NOMO-1 treated with DMSO at 0.1 percent for 48 hours (cell line): ENCODE measurements at regions not wholly inside any gene's neighbourhood (a gene's known extent, or its start where the extent isn't known, plus 50 kb on each side); places are given as distances from the start of the nearest gene placed in this dataset.
"Not testable (repeated sequence)": the region's sequence is repeated elsewhere in the genome, so short reads cannot be mapped to it uniquely, and the experiment has no call there.

ENCODE experiments used
- DNase-seq: peaks from one replicate; lab custom pipeline; 2025; ENCODE audit not compliant: unreplicated experiment; lab: John Stamatoyannopoulos, UW

GRCh38 chr1:190949939-190950338, 472.3 kb upstream of the BRINP3 start:
- DNase-seq = no peak

- no peak for DNase-seq
Observed at GRCh38 chr1:190957565-190957964, 479.9 kb upstream of the BRINP3 start.

GRCh38 chr1:190963321-190963720, 485.7 kb upstream of the BRINP3 start:
- no peak for DNase-seq

GRCh38 chr1:190975827-190976226, 498.2 kb upstream of the BRINP3 start:
- DNase-seq = peak; percentile 20

GRCh38 chr1:191002768-191003167, 525.1 kb upstream of the BRINP3 start:
- no peak for DNase-seq

- no peak for DNase-seq
Observed at GRCh38 chr1:191016765-191017164, 539.1 kb upstream of the BRINP3 start.

- no peak for DNase-seq
Observed at GRCh38 chr1:191022856-191023255, 545.2 kb upstream of the BRINP3 start.

GRCh38 chr1:191025896-191026642, 548.4 kb upstream of the BRINP3 start:
- DNase-seq = no peak

GRCh38 chr1:191026828-191027227, 549.2 kb upstream of the BRINP3 start:
- DNase-seq = no peak

- DNase-seq = no peak
Observed at GRCh38 chr1:191034132-191034531, 556.5 kb upstream of the BRINP3 start.

- DNase-seq = no peak
Observed at GRCh38 chr1:191043066-191043465, 565.4 kb upstream of the BRINP3 start.

GRCh38 chr1:191049781-191050180, 572.1 kb upstream of the BRINP3 start:
- no peak for DNase-seq

- DNase-seq = no peak
Observed at GRCh38 chr1:191052888-191053287, 575.2 kb upstream of the BRINP3 start.

- DNase-seq = no peak
Observed at GRCh38 chr1:191065346-191065745, 587.7 kb upstream of the BRINP3 start.

- no peak for DNase-seq
Observed at GRCh38 chr1:191065771-191066170, 588.1 kb upstream of the BRINP3 start.

GRCh38 chr1:191074881-191075280, 597.2 kb upstream of the BRINP3 start:
- no peak for DNase-seq

GRCh38 chr1:191083090-191083489, 605.4 kb upstream of the BRINP3 start:
- DNase-seq = not testable (repeated sequence)

GRCh38 chr1:191085121-191085520, 607.5 kb upstream of the BRINP3 start:
- no peak for DNase-seq

GRCh38 chr1:191086910-191087309, 609.2 kb upstream of the BRINP3 start:
- no peak for DNase-seq

GRCh38 chr1:191096405-191096804, 618.7 kb upstream of the BRINP3 start:
- DNase-seq = no peak

GRCh38 chr1:191099696-191100095, 622.0 kb upstream of the BRINP3 start:
- DNase-seq = no peak

- DNase-seq = no peak
Observed at GRCh38 chr1:191101960-191102359, 624.3 kb upstream of the BRINP3 start.

- no peak for DNase-seq
Observed at GRCh38 chr1:191125950-191126349, 648.3 kb upstream of the BRINP3 start.
